CD14-positive monocyte (primary cell): ENCODE measurements at regions not wholly inside any gene's neighbourhood (a gene's known extent, or its start where the extent isn't known, plus 50 kb on each side); places are given as distances from the start of the nearest gene placed in this dataset.

Experiments used
- DNase-seq, 3 donors: peaks; one replicate each; pipeline ENCODE4 v3.0.0-alpha.2; 2011 to 2022
- H2AFZ ChIP-seq: 2 replicates; pipeline ENCODE4 v1.6.0; 2012; ENCODE audit warnings: mild to moderate bottlenecking, low read depth, low read length, inconsistent platforms; ENCODE audit not compliant: insufficient read depth, poor library complexity, severe bottlenecking
- H3K27ac ChIP-seq, 2 donors: 1 replicate in 1 of 2; 2 replicates in 1 of 2; pipeline ENCODE4 v1.5.1; 2012 to 2013; ENCODE audit warnings: low read length in 2 of 2, control low read depth in 1 of 2, inconsistent platforms in 1 of 2, low read depth in 1 of 2, mild to moderate bottlenecking in 1 of 2
- H3K27me3 ChIP-seq, 2 donors: one replicate each; pipeline versions ENCODE4 v1.6.0 to v1.6.1; 2011 to 2013; ENCODE audit warnings: low read length in 2 of 2; ENCODE audit not compliant: control insufficient read depth in 2 of 2, insufficient read depth in 2 of 2
- H3K36me3 ChIP-seq, 2 donors: replicated peaks in 1 of 2; 1 replicate in 1 of 2; 2 replicates in 1 of 2; pipeline versions ENCODE4 v1.5.1 to v1.6.1; 2012 to 2013; ENCODE audit warnings: low read length in 2 of 2, control low read depth in 1 of 2, inconsistent platforms in 1 of 2, mild to moderate bottlenecking in 1 of 2; ENCODE audit not compliant: insufficient read depth in 2 of 2, control insufficient read depth in 1 of 2
- H3K4me1 ChIP-seq, 2 donors: 1 replicate in 1 of 2; 2 replicates in 1 of 2; pipeline versions ENCODE4 v1.5.1 to v1.6.1; 2012 to 2013; ENCODE audit warnings: low read length in 2 of 2, control low read depth in 1 of 2, inconsistent platforms in 1 of 2, mild to moderate bottlenecking in 1 of 2, moderate library complexity in 1 of 2; ENCODE audit not compliant: insufficient read depth in 2 of 2, control insufficient read depth in 1 of 2
- H3K4me2 ChIP-seq: replicated peaks from 2 replicates; pipeline ENCODE3; 2012; ENCODE audit warnings: low read length, moderate library complexity, mild to moderate bottlenecking; ENCODE audit not compliant: poor library complexity, severe bottlenecking; ENCODE audit errors: extremely low read depth
- H3K4me3 ChIP-seq, 3 experiments: fragments of 200-600 bp in 1 of 3; sonication (generic) in 1 of 3; replicated peaks in 1 of 3; 1 replicate in 2 of 3; 2 replicates in 1 of 3; pipeline ENCODE4 v1.5.1; 2011 to 2013; ENCODE audit warnings: low read length in 3 of 3, mild to moderate bottlenecking in 3 of 3, control low read depth in 2 of 3, low read depth in 2 of 3, inconsistent platforms in 1 of 3, moderate library complexity in 1 of 3
- H3K79me2 ChIP-seq: 2 replicates; pipeline ENCODE4 v1.6.0; 2012; ENCODE audit warnings: mild to moderate bottlenecking, control low read depth, inconsistent platforms, low read length, moderate library complexity; ENCODE audit not compliant: insufficient read depth
- H3K9ac ChIP-seq: 2 replicates; pipeline ENCODE4 v1.6.0; 2017; ENCODE audit warnings: low read length, mild to moderate bottlenecking; ENCODE audit not compliant: insufficient read depth, poor library complexity, severe bottlenecking
- H3K9me3 ChIP-seq, 2 donors: replicated peaks in 1 of 2; 1 replicate in 1 of 2; 2 replicates in 1 of 2; pipeline versions ENCODE4 v1.5.1 to v1.6.1; 2012 to 2013; ENCODE audit warnings: low read length in 2 of 2, control low read depth in 1 of 2; ENCODE audit not compliant: control insufficient read depth in 1 of 2, insufficient read depth in 1 of 2
- H4K20me1 ChIP-seq: 2 replicates; pipeline ENCODE4 v1.6.0; 2012; ENCODE audit warnings: mild to moderate bottlenecking, low read length, control low read depth, moderate library complexity; ENCODE audit not compliant: insufficient read depth
- H3K27ac Mint-ChIP-seq, 7 donors: one replicate each; pipeline ENCODE4 v1.8.0; 2020; ENCODE audit warnings: mild to moderate bottlenecking in 7 of 7, mixed read lengths in 7 of 7, moderate library complexity in 6 of 7, inconsistent platforms in 2 of 7
- H3K27me3 Mint-ChIP-seq, 3 donors: one replicate each; pipeline ENCODE4 v1.8.0; 2021 to 2022; ENCODE audit warnings: low read depth in 3 of 3, mild to moderate bottlenecking in 3 of 3, mixed read lengths in 3 of 3, moderate library complexity in 3 of 3, inconsistent platforms in 1 of 3
- H3K36me3 Mint-ChIP-seq, 2 donors: one replicate each; pipeline ENCODE4 v1.8.0; 2020; ENCODE audit warnings: mixed read lengths in 2 of 2, inconsistent platforms in 1 of 2, mild to moderate bottlenecking in 1 of 2
- H3K4me1 Mint-ChIP-seq: one replicate; pipeline ENCODE4 v1.8.0; 2020; ENCODE audit warnings: mild to moderate bottlenecking, mixed read lengths
- H3K4me3 Mint-ChIP-seq, 2 donors: one replicate each; pipeline ENCODE4 v1.8.0; 2020; ENCODE audit warnings: mild to moderate bottlenecking in 2 of 2, mixed read lengths in 2 of 2, moderate library complexity in 1 of 2
- H3K9me3 Mint-ChIP-seq, 7 donors: one replicate each; pipeline ENCODE4 v1.8.0; 2020 to 2022; ENCODE audit warnings: mixed read lengths in 7 of 7, mild to moderate bottlenecking in 6 of 7, moderate library complexity in 6 of 7, inconsistent platforms in 2 of 7
- WGBS: methylation state at CpG from one replicate; pipeline ENCODE4 v1.1.5; 2013; ENCODE audit warnings: missing lambda C conversion rate; ENCODE audit not compliant: insufficient coverage; 5-methylcytosine and 5-hydroxymethylcytosine counted together
- intact Hi-C, 2 donors: fragments of 100-400 bp; cut with micrococcal nuclease; formaldehyde crosslinking; loops; one replicate each; pipeline versions ENCODE4 v1.15.0 to v1.15.1; 2023
- TF ChIP-seq, protein P1 (sequence below): fragments of 200-600 bp; IDR thresholded peaks from one replicate; pipeline ENCODE4 v1.8.0; 2022; ENCODE audit warnings: antibody characterized with exemption, mild to moderate bottlenecking

DNA sequence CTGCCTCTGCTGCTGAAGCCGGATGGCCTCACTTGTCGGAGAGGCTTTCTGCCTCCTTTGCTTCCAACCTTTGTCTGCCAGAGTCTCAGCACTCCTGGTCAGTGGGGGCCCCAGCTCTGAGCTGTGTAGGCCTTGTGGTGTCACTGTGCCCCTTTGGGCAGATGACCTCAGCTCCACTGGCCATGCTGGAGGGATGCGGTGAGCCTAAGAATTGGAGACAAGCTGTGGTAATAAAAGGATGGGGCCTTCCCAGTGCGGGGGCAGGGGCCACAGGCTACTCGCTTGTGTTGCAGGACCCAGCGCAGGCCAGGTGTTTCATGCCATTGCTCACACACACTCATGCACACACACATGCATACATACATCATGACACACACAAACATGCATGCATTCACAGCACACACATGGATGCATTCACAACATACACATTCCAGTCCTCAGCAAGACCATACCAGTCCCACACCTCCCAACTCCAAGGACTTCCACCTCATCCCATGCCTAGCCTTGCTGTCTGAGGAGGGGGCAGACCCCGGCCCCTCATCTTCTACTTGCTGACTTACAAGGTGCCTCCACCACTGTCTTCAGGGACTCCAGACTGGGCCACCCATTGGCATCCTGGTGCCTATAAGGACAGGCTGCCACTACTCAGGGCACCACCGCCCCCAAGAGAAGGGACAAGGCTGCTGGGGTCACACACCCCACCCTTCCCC is 237.7 kb downstream of the SYK start:
- Histone ChIP-seq H4K20me1 (no peaks in the 10 kb centered on the region), H3K4me3 (no peak overlapping the region), H3K9me3 (no peaks in the 10 kb centered on the region), H3K4me2 (no peak overlapping the region), H3K27ac (no peak overlapping the region), H3K4me1 (peaks cover 10 to 11% of the 10 kb centered on the region in 2 donors), H3K9ac (no peak overlapping the region), H3K36me3 (no peaks in the 10 kb centered on the region), H3K79me2 (no peaks in the 10 kb centered on the region), H2AFZ (no peak overlapping the region), H3K27me3 (peaks cover 0 to 3% of the 10 kb centered on the region in 2 donors)
- no peaks in the 10 kb centered on the region for H3K36me3 Mint-ChIP-seq
- WGBS: 91% methylated on average over 8 of the region's 8 CpGs
- no peak overlapping the region for H3K4me3 Mint-ChIP-seq
- peaks cover 0 to 1% (median 0%) of the 10 kb centered on the region in 7 donors for H3K9me3 Mint-ChIP-seq
- peaks cover 17% of the 10 kb centered on the region for H3K4me1 Mint-ChIP-seq
- H3K27me3 Mint-ChIP-seq: peaks cover 5 to 13% (median 12%) of the 10 kb centered on the region in 3 donors
- no peak for DNase-seq
- intact Hi-C loops: loop anchor here (5.0 to 10.0 kb wide), 4 partner anchors 108 to 646 kb away; no protein-coding TSS in a partner anchor
- H3K27ac Mint-ChIP-seq: peak overlapping the region in 1 of 7 donors; percentile 57
- TF ChIP-seq, protein P1, sequence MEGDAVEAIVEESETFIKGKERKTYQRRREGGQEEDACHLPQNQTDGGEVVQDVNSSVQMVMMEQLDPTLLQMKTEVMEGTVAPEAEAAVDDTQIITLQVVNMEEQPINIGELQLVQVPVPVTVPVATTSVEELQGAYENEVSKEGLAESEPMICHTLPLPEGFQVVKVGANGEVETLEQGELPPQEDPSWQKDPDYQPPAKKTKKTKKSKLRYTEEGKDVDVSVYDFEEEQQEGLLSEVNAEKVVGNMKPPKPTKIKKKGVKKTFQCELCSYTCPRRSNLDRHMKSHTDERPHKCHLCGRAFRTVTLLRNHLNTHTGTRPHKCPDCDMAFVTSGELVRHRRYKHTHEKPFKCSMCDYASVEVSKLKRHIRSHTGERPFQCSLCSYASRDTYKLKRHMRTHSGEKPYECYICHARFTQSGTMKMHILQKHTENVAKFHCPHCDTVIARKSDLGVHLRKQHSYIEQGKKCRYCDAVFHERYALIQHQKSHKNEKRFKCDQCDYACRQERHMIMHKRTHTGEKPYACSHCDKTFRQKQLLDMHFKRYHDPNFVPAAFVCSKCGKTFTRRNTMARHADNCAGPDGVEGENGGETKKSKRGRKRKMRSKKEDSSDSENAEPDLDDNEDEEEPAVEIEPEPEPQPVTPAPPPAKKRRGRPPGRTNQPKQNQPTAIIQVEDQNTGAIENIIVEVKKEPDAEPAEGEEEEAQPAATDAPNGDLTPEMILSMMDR: no peak

DNA sequence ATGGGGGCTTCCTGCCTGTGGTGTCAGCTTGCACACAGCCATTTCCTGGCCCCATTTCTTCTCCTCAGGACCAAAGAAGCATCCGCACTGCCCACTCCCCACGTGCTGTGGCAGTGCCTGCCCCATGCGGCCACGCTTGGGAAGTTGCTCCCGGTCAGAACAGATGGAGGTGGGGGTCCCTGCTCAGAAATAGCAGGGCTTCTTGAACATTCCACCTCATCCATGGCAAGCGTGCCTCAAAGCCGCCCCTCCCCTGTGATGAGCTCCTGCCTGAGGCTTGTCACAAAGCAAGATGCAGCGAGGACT is 238.2 kb downstream of the SYK start:
- intact Hi-C loops: loop anchor here (5.0 to 10.0 kb wide), 4 partner anchors 108 to 645 kb away; no protein-coding TSS in a partner anchor
- DNase-seq: no peak
- Mint-ChIP-seq H3K27ac (no peak overlapping the region), H3K27me3 (peaks cover 5 to 13% (median 12%) of the 10 kb centered on the region in 3 donors), H3K9me3 (peaks cover 0 to 1% (median 0%) of the 10 kb centered on the region in 7 donors), H3K4me1 (peaks cover 17% of the 10 kb centered on the region), H3K4me3 (no peak overlapping the region), H3K36me3 (no peaks in the 10 kb centered on the region)
- Histone ChIP-seq H3K27ac (no peak overlapping the region), H3K4me3 (no peak overlapping the region), H3K9ac (no peak overlapping the region), H3K4me1 (peaks cover 10 to 11% of the 10 kb centered on the region in 2 donors), H3K9me3 (no peaks in the 10 kb centered on the region), H2AFZ (no peak overlapping the region), H3K4me2 (no peak overlapping the region), H3K79me2 (no peaks in the 10 kb centered on the region), H3K27me3 (peaks cover 0 to 3% of the 10 kb centered on the region in 2 donors), H3K36me3 (no peaks in the 10 kb centered on the region), H4K20me1 (no peaks in the 10 kb centered on the region)
- WGBS: 93% methylated on average over 3 of the region's 8 CpGs
- TF ChIP-seq, protein P1: no peak
